Brain microvascular endothelial cell (primary cell): ENCODE measurements at regions not wholly inside any gene's neighbourhood (a gene's known extent, or its start where the extent isn't known, plus 50 kb on each side); places are given as distances from the start of the nearest gene placed in this dataset.

ENCODE experiments used
- DNase-seq: peaks from one replicate; pipeline ENCODE4 v3.0.0-alpha.2; 2020
- H3K27ac ChIP-seq: fragments of 250-450 bp; sonication (Bioruptor Pico); 2 replicates; pipeline ENCODE4 v1.5.1; 2020; ENCODE audit warnings: mild to moderate bottlenecking, moderate library complexity
- H3K27me3 ChIP-seq: fragments of 250-450 bp; sonication (Bioruptor Pico); replicated peaks from 2 replicates; pipeline ENCODE4 v1.5.1; 2020; ENCODE audit warnings: mild to moderate bottlenecking
- H3K36me3 ChIP-seq: fragments of 250-450 bp; sonication (Bioruptor Pico); replicated peaks from 2 replicates; pipeline ENCODE4 v1.5.1; 2020; ENCODE audit warnings: mild to moderate bottlenecking
- H3K4me3 ChIP-seq: 2 replicates; pipeline ENCODE4 v1.5.1; 2011; ENCODE audit warnings: low read depth, mild to moderate bottlenecking, control low read depth, low read length, moderate library complexity
- CTCF ChIP-seq: IDR thresholded peaks from 2 replicates; pipeline ENCODE4 v1.5.1; 2011; ENCODE audit warnings: low read depth, mild to moderate bottlenecking, moderate library complexity, low read length, control low read depth, inconsistent platforms; ENCODE audit errors: missing control alignments
- in situ Hi-C: cut with HindIII; loops from 2 replicates; pipeline ENCODE4 v1.10.0; 2017; ENCODE audit warnings: low sequenced_read_pairs, low pct_ligation_motif_present

DNA sequence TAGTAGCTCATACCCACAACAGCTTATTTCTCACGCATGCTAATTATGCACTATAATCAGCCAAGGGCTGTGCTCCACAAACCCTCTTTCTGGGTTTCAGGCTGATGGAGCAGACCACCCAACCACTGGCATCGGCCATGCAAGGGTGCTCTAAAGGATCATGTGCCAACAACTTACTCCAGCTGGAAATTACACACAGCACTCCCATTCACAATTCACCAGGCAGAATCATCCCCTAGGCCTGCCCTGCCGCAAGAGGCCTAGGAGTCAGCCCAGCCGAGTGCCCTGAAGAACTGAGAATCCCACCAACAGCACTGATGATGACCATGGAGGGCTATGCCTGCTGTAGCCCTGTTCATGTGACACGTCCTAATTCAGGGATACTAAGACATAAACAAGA is 216.2 kb upstream of the CHRNA7 start:
- Histone ChIP-seq H3K27me3 (no peaks in the 10 kb centered on the region), H3K4me3 (no peak overlapping the region), H3K27ac (no peak overlapping the region), H3K36me3 (no peaks in the 10 kb centered on the region)
- in situ Hi-C loops, result no loop called here
- no peak for TF ChIP-seq CTCF
- DNase-seq, result no peak

DNA sequence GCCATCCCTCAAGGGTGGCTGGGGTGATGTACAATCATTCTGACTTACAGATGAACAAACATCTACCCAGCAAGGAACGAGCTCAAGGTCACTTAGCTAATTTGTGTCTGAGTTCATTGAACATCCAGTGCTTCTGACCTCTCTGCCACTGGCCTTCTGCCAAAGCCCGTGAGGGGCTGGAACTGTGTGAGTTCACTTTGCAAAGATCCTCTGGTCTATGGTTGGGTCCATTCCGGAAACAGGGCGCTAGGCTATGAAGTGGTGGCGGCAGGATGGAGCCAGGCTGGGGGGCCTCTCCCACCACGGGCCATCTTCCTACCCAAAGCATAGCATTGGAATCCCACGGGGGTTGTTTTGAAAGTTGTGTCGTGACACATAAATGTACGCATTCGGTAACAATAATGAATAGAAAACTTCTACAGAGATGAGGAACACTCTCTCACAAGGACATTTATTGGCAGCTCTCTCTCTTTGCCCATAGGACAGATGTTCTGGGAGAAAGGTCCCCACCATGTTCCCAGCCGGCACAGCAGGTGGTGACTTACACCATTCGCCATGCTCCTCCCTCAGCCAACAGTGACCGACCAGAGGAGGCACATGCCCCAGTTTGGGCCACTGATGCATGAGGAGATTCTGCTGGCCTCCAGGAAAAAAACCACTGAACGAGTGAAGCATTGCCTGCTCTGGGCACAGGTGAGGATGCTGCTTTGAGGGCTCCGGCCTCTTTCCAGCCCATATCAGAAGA is 214.7 kb upstream of the CHRNA7 start:
- H3K36me3 ChIP-seq, result no peaks in the 10 kb centered on the region
- in situ Hi-C loops, result no loop called here
- TF ChIP-seq CTCF, result no peak

GRCh38 chr15:31822463-31822862 is 207.9 kb upstream of the CHRNA7 start:
- no peak overlapping the region for H3K4me3 ChIP-seq
- H3K27ac ChIP-seq, result no peak overlapping the region
- no peaks in the 10 kb centered on the region for H3K36me3 ChIP-seq
- no peaks in the 10 kb centered on the region for H3K27me3 ChIP-seq
- no peak for DNase-seq
- in situ Hi-C loops, result no loop called here
- TF ChIP-seq CTCF, result no peak

More for the DNA sequence above, 214.7 kb upstream of the CHRNA7 start:
- Histone ChIP-seq H3K4me3 (no peak overlapping the region), H3K27me3 (no peaks in the 10 kb centered on the region), H3K27ac (no peak overlapping the region)
- DNase-seq, result no peak

- no peak for TF ChIP-seq CTCF
- Histone ChIP-seq H3K27ac (no peak overlapping the region), H3K36me3 (no peaks in the 10 kb centered on the region), H3K4me3 (no peak overlapping the region), H3K27me3 (no peaks in the 10 kb centered on the region)
- no peak for DNase-seq
- in situ Hi-C loops, result no loop called here
These were observed 206.3 kb upstream of the CHRNA7 start for GRCh38 chr15:31824024-31824423.

- no peak for TF ChIP-seq CTCF
- no peak overlapping the region for H3K27ac ChIP-seq
- in situ Hi-C loops, result no loop called here
- DNase-seq, result no peak
- no peak overlapping the region for H3K4me3 ChIP-seq
- no peaks in the 10 kb centered on the region for H3K36me3 ChIP-seq
- H3K27me3 ChIP-seq, result no peaks in the 10 kb centered on the region
These were observed 201.7 kb upstream of the CHRNA7 start for GRCh38 chr15:31828594-31828993.

DNA sequence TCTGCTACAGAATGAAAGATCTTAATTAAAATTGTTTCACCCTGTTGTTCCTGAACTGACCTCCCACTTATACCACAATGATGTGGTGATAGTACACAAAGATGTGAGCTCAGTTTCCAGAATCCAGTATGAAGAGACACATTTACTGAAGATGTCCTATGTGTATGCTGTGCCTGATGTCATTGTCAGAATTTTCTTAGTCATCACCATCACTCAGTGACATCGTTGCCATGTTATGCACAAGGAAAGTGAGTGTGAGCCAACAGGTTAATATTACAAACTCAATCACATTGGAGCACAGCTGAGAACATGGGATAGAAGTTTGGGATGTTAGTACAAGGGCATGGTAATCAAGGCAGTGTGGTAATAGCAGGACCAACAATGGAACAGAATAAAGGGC is 199.7 kb upstream of the CHRNA7 start:
- DNase-seq, result no peak
- in situ Hi-C loops, result no loop called here
- no peak for TF ChIP-seq CTCF
- Histone ChIP-seq H3K4me3 (no peak overlapping the region), H3K27ac (no peak overlapping the region), H3K27me3 (no peaks in the 10 kb centered on the region), H3K36me3 (no peaks in the 10 kb centered on the region)
